ENCODE measurements at regions not wholly inside any gene's neighbourhood (a gene's known extent, or its start where the extent isn't known, plus 50 kb on each side); places are given as distances from the start of the nearest gene placed in this dataset.

GRCh38 chr11:90947930-90948329, 725.1 kb upstream of the CHORDC1 start:
- H3K4me3 Mint-ChIP-seq = no peak overlapping the region
- ATAC-seq (ENCODE audit: low read depth) = no peak
- Histone ChIP-seq H3K4me3 (ENCODE audit: control extremely low read depth in 1 of 5, extremely low read depth in 1 of 5, insufficient read depth in 1 of 5, low read depth in 2 of 5, low read length in 4 of 5) (no peak overlapping the region), H3K27ac (ENCODE audit: low read length in 2 of 2) (no peak overlapping the region), H3K9me3 (ENCODE audit: control extremely low read depth in 1 of 3, control insufficient read depth in 2 of 3, insufficient read depth in 1 of 3, low read length in 2 of 3) (no peaks in the 10 kb centered on the region), H4K20me1 (ENCODE audit: control insufficient read depth, insufficient read depth, low read length, poor library complexity, severe bottlenecking) (no peaks in the 10 kb centered on the region), H3K9ac (ENCODE audit: low read length) (no peak overlapping the region), H3K79me2 (ENCODE audit: control insufficient read depth, insufficient read depth, low read length) (no peaks in the 10 kb centered on the region), H3K36me3 (replicated peaks in 1 of 2; ENCODE audit: control extremely low read depth in 1 of 2, control insufficient read depth in 1 of 2, extremely low read depth in 1 of 2, insufficient read depth in 2 of 2, low read length in 1 of 2) (no peaks in the 10 kb centered on the region), H2AFZ (ENCODE audit: insufficient read depth, low read depth, low read length, poor library complexity, severe bottlenecking) (no peak overlapping the region), H3K4me2 (replicated peaks; ENCODE audit: low read depth, low read length, poor library complexity, severe bottlenecking) (no peak overlapping the region), H3K27me3 (replicated peaks in 1 of 4; ENCODE audit: control extremely low read depth in 1 of 4, control insufficient read depth in 3 of 4, insufficient read depth in 4 of 4, low read length in 3 of 4) (no peaks in the 10 kb centered on the region), H3K4me1 (ENCODE audit: control insufficient read depth in 2 of 2, insufficient read depth in 2 of 2, low read length in 2 of 2) (no peaks in the 10 kb centered on the region)
- TF ChIP-seq CTCF (IDR thresholded peaks at IDR 0.05) = no peak
- no peak for TF ChIP-seq EZH2 (IDR thresholded peaks at IDR 0.05; ENCODE audit: borderline replicate concordance, insufficient read depth, low read depth, low read length, poor library complexity, severe bottlenecking)
- POLR2A ChIA-PET = no interaction called here
- CTCF ChIA-PET = no interaction called here
- H3K27me3 Mint-ChIP-seq = no peaks in the 10 kb centered on the region
- no peak overlapping the region for H3K27ac Mint-ChIP-seq
- no peaks in the 10 kb centered on the region for H3K4me1 Mint-ChIP-seq
- intact Hi-C loops (cut with micrococcal nuclease) = no loop called here
- peaks cover 3% of the 10 kb centered on the region for H3K9me3 Mint-ChIP-seq (ENCODE audit: insufficient read depth)
- no peak for DNase-seq

GRCh38 chr11:90930252-90930651, 707.4 kb upstream of the CHORDC1 start:
- no peaks in the 10 kb centered on the region for H3K36me3 ChIP-seq (replicated peaks in 1 of 2; ENCODE audit: control extremely low read depth in 1 of 2, control insufficient read depth in 1 of 2, extremely low read depth in 1 of 2, insufficient read depth in 2 of 2, low read length in 1 of 2)
- Mint-ChIP-seq H3K4me1 (no peaks in the 10 kb centered on the region), H3K9me3 (ENCODE audit: insufficient read depth) (no peaks in the 10 kb centered on the region), H3K27me3 (no peaks in the 10 kb centered on the region), H3K4me3 (no peak overlapping the region), H3K27ac (no peak overlapping the region)
- CTCF ChIA-PET = no interaction called here
- POLR2A ChIA-PET = no interaction called here
- H3K27ac ChIP-seq (ENCODE audit: low read length in 2 of 2) = no peak overlapping the region
- H3K4me1 ChIP-seq (ENCODE audit: control insufficient read depth in 2 of 2, insufficient read depth in 2 of 2, low read length in 2 of 2) = no peaks in the 10 kb centered on the region
- H3K4me3 ChIP-seq (ENCODE audit: control extremely low read depth in 1 of 5, extremely low read depth in 1 of 5, insufficient read depth in 1 of 5, low read depth in 2 of 5, low read length in 4 of 5) = no peak overlapping the region
- H3K9ac ChIP-seq (ENCODE audit: low read length) = no peak overlapping the region
- intact Hi-C loops (cut with micrococcal nuclease) = no loop called here
- TF ChIP-seq CTCF (IDR thresholded peaks at IDR 0.05) (no peak), EZH2 (IDR thresholded peaks at IDR 0.05; ENCODE audit: borderline replicate concordance, insufficient read depth, low read depth, low read length, poor library complexity, severe bottlenecking) (no peak)
- WGBS (ENCODE audit: insufficient coverage) = no CpG with 5 or more reads among the region's 1 CpG
- H3K4me2 ChIP-seq (replicated peaks; ENCODE audit: low read depth, low read length, poor library complexity, severe bottlenecking) = no peak overlapping the region
- H2AFZ ChIP-seq (ENCODE audit: insufficient read depth, low read depth, low read length, poor library complexity, severe bottlenecking) = no peak overlapping the region
- H3K9me3 ChIP-seq (ENCODE audit: control extremely low read depth in 1 of 3, control insufficient read depth in 2 of 3, insufficient read depth in 1 of 3, low read length in 2 of 3) = peaks cover 0 to 11% (median 0%) of the 10 kb centered on the region in 3 donors
- H3K27me3 ChIP-seq (replicated peaks in 1 of 4; ENCODE audit: control extremely low read depth in 1 of 4, control insufficient read depth in 3 of 4, insufficient read depth in 4 of 4, low read length in 3 of 4) = no peaks in the 10 kb centered on the region
- DNase-seq (no peak), ATAC-seq (ENCODE audit: low read depth) (no peak)
- no peaks in the 10 kb centered on the region for H3K79me2 ChIP-seq (ENCODE audit: control insufficient read depth, insufficient read depth, low read length)
- H4K20me1 ChIP-seq (ENCODE audit: control insufficient read depth, insufficient read depth, low read length, poor library complexity, severe bottlenecking) = no peaks in the 10 kb centered on the region
